Activated CD8-positive, alpha-beta T cell treated with anti-CD3 and anti-CD28 coated beads, Interleukin-2, amount 10 ng/mL, durations not matched to agents 7 days and 5 days (primary cell): ENCODE measurements at regions not wholly inside any gene's neighbourhood (a gene's known extent, or its start where the extent isn't known, plus 50 kb on each side); places are given as distances from the start of the nearest gene placed in this dataset.

Experiments
- ATAC-seq: fragments of 150-1000 bp; cut with Tn5 transposase; one replicate; pipeline ENCODE4 v1.10.0; 2021; ENCODE audit warnings: moderate library complexity
- CTCF ChIA-PET: fragments of 350-600 bp; sonication (Branson Sonifier 250); formaldehyde crosslinking; loops from one replicate; lab custom pipeline; 2021; ENCODE audit warnings: antibody characterized with exemption; lab: Charles Lee
- POLR2A ChIA-PET: fragments of 350-600 bp; sonication (Branson Sonifier 250); formaldehyde crosslinking; loops from one replicate; lab custom pipeline; 2021; ENCODE audit warnings: antibody characterized with exemption; lab: Charles Lee
- DNase-seq: peaks from one replicate; pipeline ENCODE4 v3.0.0-alpha.2; 2020
- H3K27ac Mint-ChIP-seq: one replicate; pipeline ENCODE4 v1.8.0; 2021; ENCODE audit warnings: mild to moderate bottlenecking, mixed read lengths
- H3K27me3 Mint-ChIP-seq: one replicate; pipeline ENCODE4 v1.8.0; 2021; ENCODE audit warnings: low read depth, mixed read lengths
- H3K36me3 Mint-ChIP-seq: one replicate; pipeline ENCODE4 v1.8.0; 2021; ENCODE audit warnings: low read depth, mixed read lengths
- H3K4me1 Mint-ChIP-seq: one replicate; pipeline ENCODE4 v1.8.0; 2021; ENCODE audit warnings: low read depth, mixed read lengths
- H3K4me3 Mint-ChIP-seq: one replicate; pipeline ENCODE4 v1.8.0; 2021; ENCODE audit warnings: mild to moderate bottlenecking, mixed read lengths
- H3K9me3 Mint-ChIP-seq: one replicate; pipeline ENCODE4 v1.8.0; 2022; ENCODE audit warnings: mixed read lengths; ENCODE audit not compliant: insufficient read depth

- Mint-ChIP-seq H3K9me3 (no peaks in the 10 kb centered on the region), H3K27me3 (peaks cover 11% of the 10 kb centered on the region), H3K4me3 (no peak overlapping the region), H3K36me3 (no peaks in the 10 kb centered on the region), H3K27ac (no peak overlapping the region), H3K4me1 (no peaks in the 10 kb centered on the region)
- DNase-seq, result no peak
- no peak for ATAC-seq
- ChIA-PET POLR2A (no interaction called here), CTCF (interaction anchor here (0.5 to 0.9 kb wide), 3 partner anchors 9 to 316 kb away, joined by 3 to 4 read pairs (median 3); no protein-coding TSS in a partner anchor)
Measured at GRCh38 chr16:52976539-52977167, 76.0 kb downstream of the CHD9NB start.

- H3K36me3 Mint-ChIP-seq, result no peaks in the 10 kb centered on the region
- CTCF ChIA-PET, result interaction anchor here (1.2 kb wide), 1 partner anchor 9 kb away, joined by 4 read pairs; no protein-coding TSS in a partner anchor
- no peaks in the 10 kb centered on the region for H3K4me1 Mint-ChIP-seq
- no peak for DNase-seq
- H3K9me3 Mint-ChIP-seq, result no peaks in the 10 kb centered on the region
- no peak overlapping the region for H3K4me3 Mint-ChIP-seq
- POLR2A ChIA-PET, result no interaction called here
- H3K27ac Mint-ChIP-seq, result no peak overlapping the region
- peaks cover 2% of the 10 kb centered on the region for H3K27me3 Mint-ChIP-seq
- no peak for ATAC-seq
Measured at GRCh38 chr16:52967744-52968143, 85.0 kb downstream of the CHD9NB start.

GRCh38 chr16:52964290-52964689, 88.4 kb downstream of the CHD9NB start:
- Mint-ChIP-seq H3K9me3 (no peaks in the 10 kb centered on the region), H3K27ac (no peak overlapping the region), H3K4me1 (no peaks in the 10 kb centered on the region), H3K36me3 (no peaks in the 10 kb centered on the region), H3K4me3 (no peak overlapping the region), H3K27me3 (no peaks in the 10 kb centered on the region)
- ATAC-seq (no peak), DNase-seq (no peak)
- ChIA-PET POLR2A (interaction anchor here (0.6 kb wide), 1 partner anchor 27 kb away, joined by 3 read pairs; no protein-coding TSS in a partner anchor), CTCF (no interaction called here)

- Mint-ChIP-seq H3K4me3 (no peak overlapping the region), H3K27me3 (no peaks in the 10 kb centered on the region), H3K36me3 (no peaks in the 10 kb centered on the region), H3K9me3 (no peaks in the 10 kb centered on the region), H3K27ac (no peak overlapping the region), H3K4me1 (no peaks in the 10 kb centered on the region)
- POLR2A ChIA-PET, result no interaction called here
- CTCF ChIA-PET, result no interaction called here
- ATAC-seq (no peak), DNase-seq (no peak)
Measured at GRCh38 chr16:52963855-52964242, 88.8 kb downstream of the CHD9NB start.

- CTCF ChIA-PET, result no interaction called here
- H3K4me3 Mint-ChIP-seq, result no peak overlapping the region
- no peaks in the 10 kb centered on the region for H3K36me3 Mint-ChIP-seq
- no peak overlapping the region for H3K27ac Mint-ChIP-seq
- H3K4me1 Mint-ChIP-seq, result no peaks in the 10 kb centered on the region
- no peaks in the 10 kb centered on the region for H3K9me3 Mint-ChIP-seq
- no peaks in the 10 kb centered on the region for H3K27me3 Mint-ChIP-seq
- POLR2A ChIA-PET, result no interaction called here
- ATAC-seq (no peak), DNase-seq (no peak)
Measured at GRCh38 chr16:52963212-52963854, 89.4 kb downstream of the CHD9NB start.

GRCh38 chr16:52958951-52959350, 93.7 kb downstream of the CHD9NB start:
- H3K27me3 Mint-ChIP-seq, result no peaks in the 10 kb centered on the region
- POLR2A ChIA-PET, result no interaction called here
- no peaks in the 10 kb centered on the region for H3K9me3 Mint-ChIP-seq
- ATAC-seq (no peak), DNase-seq (no peak)
- H3K4me1 Mint-ChIP-seq, result no peaks in the 10 kb centered on the region
- CTCF ChIA-PET, result no interaction called here
- H3K27ac Mint-ChIP-seq, result no peak overlapping the region
- no peaks in the 10 kb centered on the region for H3K36me3 Mint-ChIP-seq
- H3K4me3 Mint-ChIP-seq, result no peak overlapping the region

GRCh38 chr16:52957199-52957598, 95.5 kb downstream of the CHD9NB start:
- Mint-ChIP-seq H3K4me3 (no peak overlapping the region), H3K36me3 (no peaks in the 10 kb centered on the region), H3K27ac (no peak overlapping the region), H3K27me3 (no peaks in the 10 kb centered on the region), H3K9me3 (no peaks in the 10 kb centered on the region), H3K4me1 (no peaks in the 10 kb centered on the region)
- POLR2A ChIA-PET, result no interaction called here
- ATAC-seq, result no peak
- CTCF ChIA-PET, result no interaction called here
- DNase-seq, result no peak

- DNase-seq (no peak), ATAC-seq (no peak)
- H3K9me3 Mint-ChIP-seq, result no peaks in the 10 kb centered on the region
- no peak overlapping the region for H3K27ac Mint-ChIP-seq
- CTCF ChIA-PET, result no interaction called here
- no peaks in the 10 kb centered on the region for H3K4me1 Mint-ChIP-seq
- no peaks in the 10 kb centered on the region for H3K27me3 Mint-ChIP-seq
- no peak overlapping the region for H3K4me3 Mint-ChIP-seq
- POLR2A ChIA-PET, result no interaction called here
- H3K36me3 Mint-ChIP-seq, result no peaks in the 10 kb centered on the region
Measured at GRCh38 chr16:52956044-52956443, 96.7 kb downstream of the CHD9NB start.

GRCh38 chr16:52953215-52953614, 99.5 kb downstream of the CHD9NB start:
- Mint-ChIP-seq H3K4me3 (no peak overlapping the region), H3K27me3 (peaks cover 5% of the 10 kb centered on the region), H3K4me1 (no peaks in the 10 kb centered on the region), H3K9me3 (no peaks in the 10 kb centered on the region), H3K36me3 (no peaks in the 10 kb centered on the region), H3K27ac (no peak overlapping the region)
- ChIA-PET CTCF (no interaction called here), POLR2A (no interaction called here)
- DNase-seq (no peak), ATAC-seq (no peak)

- no peaks in the 10 kb centered on the region for H3K9me3 Mint-ChIP-seq
Measured at GRCh38 chr16:52948946-52949345, 103.8 kb downstream of the CHD9NB start.

GRCh38 chr16:52932321-52932720, 120.4 kb downstream of the CHD9NB start:
- Mint-ChIP-seq H3K27ac (no peak overlapping the region), H3K27me3 (no peaks in the 10 kb centered on the region), H3K9me3 (no peaks in the 10 kb centered on the region), H3K36me3 (no peaks in the 10 kb centered on the region), H3K4me3 (no peak overlapping the region), H3K4me1 (no peaks in the 10 kb centered on the region)
- DNase-seq (no peak), ATAC-seq (no peak)
- CTCF ChIA-PET, result no interaction called here
- POLR2A ChIA-PET, result no interaction called here

More at GRCh38 chr16:52948946-52949345, 103.8 kb downstream of the CHD9NB start:
- DNase-seq (no peak), ATAC-seq (no peak)
- peaks cover 5% of the 10 kb centered on the region for H3K27me3 Mint-ChIP-seq
- H3K36me3 Mint-ChIP-seq, result no peaks in the 10 kb centered on the region
- ChIA-PET CTCF (no interaction called here), POLR2A (no interaction called here)
- H3K4me1 Mint-ChIP-seq, result no peaks in the 10 kb centered on the region
- H3K27ac Mint-ChIP-seq, result no peak overlapping the region
- no peak overlapping the region for H3K4me3 Mint-ChIP-seq

- POLR2A ChIA-PET, result no interaction called here
- no peak overlapping the region for H3K27ac Mint-ChIP-seq
- no peak for ATAC-seq
Measured at GRCh38 chr16:52929478-52930400, 123.0 kb downstream of the CHD9NB start.

More at GRCh38 chr16:52929478-52930400, 123.0 kb downstream of the CHD9NB start:
- no peaks in the 10 kb centered on the region for H3K9me3 Mint-ChIP-seq
- no peak overlapping the region for H3K4me3 Mint-ChIP-seq
- no peaks in the 10 kb centered on the region for H3K36me3 Mint-ChIP-seq
- DNase-seq, result no peak
- CTCF ChIA-PET, result no interaction called here
- H3K4me1 Mint-ChIP-seq, result no peaks in the 10 kb centered on the region
- H3K27me3 Mint-ChIP-seq, result no peaks in the 10 kb centered on the region
